HepG2 (cell line): ENCODE measurements at regions not wholly inside any gene's neighbourhood (a gene's known extent, or its start where the extent isn't known, plus 50 kb on each side); places are given as distances from the start of the nearest gene placed in this dataset.

Experiments
- ATAC-seq: fragments of 200-7000 bp; cut with Tn5 transposase; 3 replicates; pipeline ENCODE4 v1.9.1; 2020; ENCODE audit warnings: mild to moderate bottlenecking, moderate library complexity
- BruUV-seq: library from RNA; stranded (reverse); fragments of 400-500 nt; replicated peaks from 2 replicates; lab custom pipeline; 2021; lab: Mats Ljungman, UMichigan
- CTCF ChIA-PET: fragments of 300-600 bp; formaldehyde crosslinking; extraction: SDS; loops from one replicate; lab custom pipeline; 2021; ENCODE audit warnings: low total read pairs, inconsistent platforms, low intra/inter-chr PET ratio; lab: Yijun Ruan, JAX
- POLR2A ChIA-PET: fragments of 350-600 bp; sonication (Branson Sonifier 250); formaldehyde crosslinking; loops from one replicate; lab custom pipeline; 2020; ENCODE audit warnings: antibody characterized with exemption, inconsistent platforms; lab: Yijun Ruan, JAX
- DNase-seq: peaks from one replicate; pipeline ENCODE4 v3.0.0-alpha.2; 2015; ENCODE audit warnings: low spot score
- FAIRE-seq: peaks from 3 replicates; lab custom pipeline; 2011; peaks lifted over from hg19 to GRCh38; lab: Jason Lieb, UNC
- H2AFZ ChIP-seq: one replicate; pipeline ENCODE4 v1.6.1; 2011; ENCODE audit warnings: low read length, inconsistent platforms
- H3K27ac ChIP-seq: fragments of 300-600 bp; 3 replicates; pipeline ENCODE4 v1.8.0; 2011; ENCODE audit warnings: mixed run types, mild to moderate bottlenecking, mixed read lengths, low read length, inconsistent platforms; ENCODE audit not compliant: insufficient read depth; ENCODE audit errors: extremely low read length
- H3K27me3 ChIP-seq, 2 experiments: fragments of 200-600 bp in 1 of 2; 2 replicates in 1 of 2; 3 replicates in 1 of 2; pipeline versions ENCODE4 v1.6.0 to v1.8.0; 2011; ENCODE audit warnings: low read length in 2 of 2, mild to moderate bottlenecking in 2 of 2, moderate library complexity in 2 of 2, inconsistent platforms in 1 of 2; ENCODE audit not compliant: insufficient read depth in 2 of 2, control insufficient read depth in 1 of 2
- H3K36me3 ChIP-seq, 2 experiments: fragments of 200-600 bp in 1 of 2; replicated peaks in 1 of 2; 2 replicates in 1 of 2; 3 replicates in 1 of 2; pipeline versions ENCODE4 v1.5.1 to v1.8.0; 2011; ENCODE audit warnings: low read length in 2 of 2, inconsistent platforms in 1 of 2; ENCODE audit not compliant: insufficient read depth in 2 of 2, control insufficient read depth in 1 of 2
- H3K4me1 ChIP-seq: 2 replicates; pipeline ENCODE4 v1.5.1; 2012; ENCODE audit warnings: low read length, inconsistent platforms; ENCODE audit not compliant: insufficient read depth
- H3K4me2 ChIP-seq: 2 replicates; pipeline ENCODE4 v1.6.0; 2011; ENCODE audit warnings: low read depth, low read length, inconsistent platforms
- H3K4me3 ChIP-seq, 3 experiments: fragments of 200-600 bp in 1 of 3; sonication (generic), shearing (Covaris generic) in 1 of 3; replicated peaks in 1 of 3; 2 replicates each; pipeline ENCODE4 v1.5.1; 2011 to 2016; ENCODE audit warnings: low read length in 3 of 3, inconsistent platforms in 2 of 3, low read depth in 2 of 3, mild to moderate bottlenecking in 2 of 3, control low read depth in 1 of 3, mixed read lengths in 1 of 3; ENCODE audit not compliant: insufficient read depth in 1 of 3
- H3K79me2 ChIP-seq: one replicate; pipeline ENCODE4 v1.6.1; 2011; ENCODE audit warnings: low read length, inconsistent platforms; ENCODE audit not compliant: insufficient read depth
- H3K9ac ChIP-seq: 2 replicates; pipeline ENCODE4 v1.6.0; 2011; ENCODE audit warnings: mild to moderate bottlenecking, low read depth, low read length, inconsistent platforms; ENCODE audit not compliant: insufficient read depth
- H3K9me3 ChIP-seq: 2 replicates; pipeline ENCODE4 v1.5.1; 2012; ENCODE audit warnings: mild to moderate bottlenecking, low read length
- H4K20me1 ChIP-seq: 2 replicates; pipeline ENCODE4 v1.6.0; 2011; ENCODE audit warnings: inconsistent platforms, mild to moderate bottlenecking, low read length, moderate library complexity; ENCODE audit not compliant: insufficient read depth
- ATF7 ChIP-seq, 2 experiments: fragments of 450-650 bp in 1 of 2; sonication (generic) in 1 of 2; formaldehyde crosslinking in 1 of 2; IDR thresholded peaks; 2 replicates each; pipeline versions ENCODE4 v1.4.0 to v1.6.1; 2016 to 2020; ENCODE audit warnings: antibody characterized with exemption in 1 of 2, mild to moderate bottlenecking in 1 of 2, missing genetic modification reagents in 1 of 2
- CEBPG ChIP-seq: IDR thresholded peaks from 2 replicates; pipeline ENCODE4 v1.6.1; 2016
- CREB1 ChIP-seq, 2 experiments: fragments of 450-650 bp in 1 of 2; IDR thresholded peaks; 2 replicates each; pipeline ENCODE4 v1.6.1; 2016 to 2017; ENCODE audit warnings: control low read depth in 1 of 2, mild to moderate bottlenecking in 1 of 2, missing compliant biosample characterization in 1 of 2, missing genetic modification characterization in 1 of 2
- DNMT3B ChIP-seq: conservative IDR thresholded peaks from 2 replicates; pipeline ENCODE4 v1.6.1; 2016; ENCODE audit warnings: missing biosample characterization, control low read depth
- FOXP1 ChIP-seq, 2 experiments: fragments of 450-650 bp in 1 of 2; IDR thresholded peaks; 2 replicates each; pipeline ENCODE4 v1.6.1; 2017 to 2018; ENCODE audit warnings: antibody characterized with exemption in 1 of 2
- GATAD1 ChIP-seq: IDR thresholded peaks from 2 replicates; pipeline ENCODE4 v1.6.1; 2016; ENCODE audit warnings: missing genetic modification reagents, missing compliant biosample characterization
- HINFP ChIP-seq: sonication (generic); formaldehyde crosslinking; IDR thresholded peaks from 2 replicates; pipeline ENCODE4 v1.4.0; 2020; ENCODE audit warnings: low read depth, mild to moderate bottlenecking, missing genetic modification reagents
- KLF6 ChIP-seq: IDR thresholded peaks from 2 replicates; pipeline ENCODE4 v1.8.0; 2016; ENCODE audit warnings: missing biosample characterization, missing genetic modification reagents
- NRL ChIP-seq: sonication (generic); formaldehyde crosslinking; IDR thresholded peaks from 2 replicates; pipeline ENCODE4 v1.5.0; 2020; ENCODE audit warnings: missing genetic modification reagents, mild to moderate bottlenecking, moderate library complexity, borderline replicate concordance
- RAD51 ChIP-seq: fragments of 450-650 bp; IDR thresholded peaks from 2 replicates; pipeline ENCODE4 v1.6.1; 2016; ENCODE audit warnings: borderline replicate concordance
- ZBTB26 ChIP-seq: IDR thresholded peaks from 2 replicates; pipeline ENCODE4 v1.6.1; 2016; ENCODE audit warnings: missing compliant biosample characterization, missing genetic modification reagents, borderline replicate concordance
- ZBTB4 ChIP-seq: sonication (generic); formaldehyde crosslinking; IDR thresholded peaks from 2 replicates; pipeline ENCODE4 v1.4.0; 2020; ENCODE audit warnings: missing genetic modification reagents, mild to moderate bottlenecking, borderline replicate concordance
- ZNF124 ChIP-seq: sonication (generic); formaldehyde crosslinking; IDR thresholded peaks from 2 replicates; pipeline ENCODE4 v1.4.0; 2020; ENCODE audit warnings: missing genetic modification reagents
- ZNF550 ChIP-seq: sonication (generic); formaldehyde crosslinking; IDR thresholded peaks from 2 replicates; pipeline ENCODE4 v1.4.0; 2020; ENCODE audit warnings: mild to moderate bottlenecking, missing genetic modification reagents, borderline replicate concordance
- ZNF616 ChIP-seq: sonication (generic); formaldehyde crosslinking; IDR thresholded peaks from 2 replicates; pipeline ENCODE4 v1.5.0; 2020; ENCODE audit warnings: low read depth, mild to moderate bottlenecking, missing genetic modification reagents
- ZNF777 ChIP-seq: sonication (generic); formaldehyde crosslinking; IDR thresholded peaks from 2 replicates; pipeline ENCODE4 v1.4.0; 2020; ENCODE audit warnings: missing genetic modification reagents
- ZNF781 ChIP-seq: sonication (generic); formaldehyde crosslinking; IDR thresholded peaks from 2 replicates; pipeline ENCODE4 v1.5.1; 2020; ENCODE audit warnings: borderline replicate concordance, mild to moderate bottlenecking, missing genetic modification reagents; ENCODE audit errors: not compliant biosample characterization
- WGBS: methylation state at CpG from one replicate; pipeline ENCODE4 v1.1.6; 2017; ENCODE audit warnings: low lambda C conversion rate; 5-methylcytosine and 5-hydroxymethylcytosine counted together
- in situ Hi-C: cut with HindIII; loops from 2 replicates; pipeline ENCODE4 v1.10.0; 2017; ENCODE audit warnings: low pct_unique_long_range_greater_than_20kb; ENCODE audit not compliant: extremely low pct_ligation_motif_present
- intact Hi-C: fragments of 100-400 bp; cut with micrococcal nuclease; formaldehyde crosslinking; loops from one replicate; pipeline ENCODE4 v1.10.0; 2022; ENCODE audit not compliant: unreplicated experiment

- Histone ChIP-seq H3K4me3 (no peak overlapping the region), H3K79me2 (no peaks in the 10 kb centered on the region), H3K36me3 (no peaks in the 10 kb centered on the region), H3K27me3 (no peaks in the 10 kb centered on the region), H3K9me3 (no peaks in the 10 kb centered on the region), H3K27ac (no peak overlapping the region), H2AFZ (no peak overlapping the region), H3K4me2 (no peak overlapping the region), H4K20me1 (no peaks in the 10 kb centered on the region), H3K9ac (no peak overlapping the region), H3K4me1 (peaks cover 15% of the 10 kb centered on the region)
- FAIRE-seq (no peak), ATAC-seq (no peak), DNase-seq (no peak)
- intact Hi-C loops (no loop called here), in situ Hi-C loops (no loop called here)
- TF ChIP-seq ZNF616 (CRISPR knock-in tag) (no peak), CEBPG (CRISPR knock-in tag) (no peak), HINFP (CRISPR knock-in tag) (no peak), DNMT3B (no peak), ZBTB4 (CRISPR knock-in tag) (no peak), KLF6 (no peak), ZBTB26 (CRISPR knock-in tag) (no peak), GATAD1 (CRISPR knock-in tag) (no peak), RAD51 (no peak), ZNF777 (CRISPR knock-in tag) (no peak), ZNF781 (CRISPR knock-in tag) (no peak), NRL (CRISPR knock-in tag) (no peak), FOXP1 (IDR thresholded peaks at IDR 0.05) (no peak), FOXP1 (CRISPR knock-in tag; IDR thresholded peaks at IDR 0.05) (no peak), CREB1 (IDR thresholded peaks at IDR 0.05) (peak; percentile 89), CREB1 (CRISPR knock-in tag; IDR thresholded peaks at IDR 0.05) (no peak), ZNF550 (CRISPR knock-in tag) (no peak), ATF7 (IDR thresholded peaks at IDR 0.05) (peak; percentile 75), ATF7 (CRISPR knock-in tag; IDR thresholded peaks at IDR 0.05) (no peak), ZNF124 (no peak)
- BruUV-seq = no TSS peak
- POLR2A ChIA-PET = no interaction called here
- WGBS = 8% methylated on average over 1 of the region's 1 CpG
- CTCF ChIA-PET = no interaction called here
Measured at GRCh38 chr5:62934319-62934718, 355.7 kb downstream of the LRRC70 start.
